ENCODE measurements at regions not wholly inside any gene's neighbourhood (a gene's known extent, or its start where the extent isn't known, plus 50 kb on each side); places are given as distances from the start of the nearest gene placed in this dataset.

- TF ChIP-seq CTCF (IDR thresholded peaks at IDR 0.05; ENCODE audit: insufficient read depth, low read depth, low read length, missing control alignments), result no peak
- peak; percentile 52 for DNase-seq (ENCODE audit: low read depth)
- no peak overlapping the region for H3K4me3 ChIP-seq (ENCODE audit: low read depth, low read length)
Measured at GRCh38 chr6:164095056-164095455, 680.5 kb downstream of the QKI start.

- TF ChIP-seq CTCF (IDR thresholded peaks at IDR 0.05; ENCODE audit: insufficient read depth, low read depth, low read length, missing control alignments), result no peak
- no peak overlapping the region for H3K4me3 ChIP-seq (ENCODE audit: low read depth, low read length)
- DNase-seq (ENCODE audit: low read depth), result no peak
Measured at GRCh38 chr6:164087870-164088269, 673.4 kb downstream of the QKI start.

GRCh38 chr6:164087211-164087610 is 672.7 kb downstream of the QKI start:
- no peak overlapping the region for H3K4me3 ChIP-seq (ENCODE audit: low read depth, low read length)
- no peak for TF ChIP-seq CTCF (IDR thresholded peaks at IDR 0.05; ENCODE audit: insufficient read depth, low read depth, low read length, missing control alignments)
- no peak for DNase-seq (ENCODE audit: low read depth)

- H3K4me3 ChIP-seq (ENCODE audit: low read depth, low read length), result no peak overlapping the region
- no peak for DNase-seq (ENCODE audit: low read depth)
- no peak for TF ChIP-seq CTCF (IDR thresholded peaks at IDR 0.05; ENCODE audit: insufficient read depth, low read depth, low read length, missing control alignments)
Measured at GRCh38 chr6:164086076-164086887, 671.8 kb downstream of the QKI start.

GRCh38 chr6:164085091-164086075 is 670.9 kb downstream of the QKI start:
- no peak for TF ChIP-seq CTCF (IDR thresholded peaks at IDR 0.05; ENCODE audit: insufficient read depth, low read depth, low read length, missing control alignments)
- no peak overlapping the region for H3K4me3 ChIP-seq (ENCODE audit: low read depth, low read length)
- DNase-seq (ENCODE audit: low read depth), result no peak

GRCh38 chr6:164079275-164079600 is 664.7 kb downstream of the QKI start:
- TF ChIP-seq CTCF (IDR thresholded peaks at IDR 0.05; ENCODE audit: insufficient read depth, low read depth, low read length, missing control alignments), result no peak
- H3K4me3 ChIP-seq (ENCODE audit: low read depth, low read length), result no peak overlapping the region
- no peak for DNase-seq (ENCODE audit: low read depth)
